GM19452 (cell line): ENCODE measurements at regions not wholly inside any gene's neighbourhood (a gene's known extent, or its start where the extent isn't known, plus 50 kb on each side); places are given as distances from the start of the nearest gene placed in this dataset.
"Not testable (repeated sequence)": the region's sequence is repeated elsewhere in the genome, so short reads cannot be mapped to it uniquely, and the experiment has no call there.

Experiments
- ATAC-seq: cut with Tn5 transposase; IDR thresholded peaks from one replicate; pipeline ENCODE4 v1.9.1; 2021; ENCODE audit not compliant: unreplicated experiment

GRCh38 chrX:140087875-140088274 lies 122.6 kb upstream of the CXorf66 start:
- ATAC-seq = no peak

- ATAC-seq = no peak
These were observed 121.4 kb upstream of the CXorf66 start for GRCh38 chrX:140086691-140087090.

GRCh38 chrX:140074851-140075250 lies 109.5 kb upstream of the CXorf66 start:
- not testable (repeated sequence) for ATAC-seq

- ATAC-seq = no peak
These were observed 105.7 kb upstream of the CXorf66 start for GRCh38 chrX:140071037-140071436.

- no peak for ATAC-seq
These were observed 100.8 kb upstream of the CXorf66 start for GRCh38 chrX:140065961-140066662.

- ATAC-seq = no peak
These were observed 99.7 kb upstream of the CXorf66 start for GRCh38 chrX:140064993-140065392.

GRCh38 chrX:140057001-140057411 lies 91.7 kb upstream of the CXorf66 start:
- peak; percentile 87 for ATAC-seq

GRCh38 chrX:140053846-140054245 lies 88.5 kb upstream of the CXorf66 start:
- no peak for ATAC-seq

GRCh38 chrX:140050906-140051305 lies 85.6 kb upstream of the CXorf66 start:
- no peak for ATAC-seq

- no peak for ATAC-seq
These were observed 75.1 kb upstream of the CXorf66 start for GRCh38 chrX:140040386-140040785.

GRCh38 chrX:140038842-140039241 lies 73.5 kb upstream of the CXorf66 start:
- no peak for ATAC-seq

- ATAC-seq = no peak
These were observed 69.6 kb upstream of the CXorf66 start for GRCh38 chrX:140034916-140035315.

- no peak for ATAC-seq
These were observed 57.2 kb upstream of the CXorf66 start for GRCh38 chrX:140022482-140022881.

GRCh38 chrX:140019134-140019533 lies 53.8 kb upstream of the CXorf66 start:
- ATAC-seq = not testable (repeated sequence)
